ENCODE measurements at regions not wholly inside any gene's neighbourhood (a gene's known extent, or its start where the extent isn't known, plus 50 kb on each side); places are given as distances from the start of the nearest gene placed in this dataset.

DNA sequence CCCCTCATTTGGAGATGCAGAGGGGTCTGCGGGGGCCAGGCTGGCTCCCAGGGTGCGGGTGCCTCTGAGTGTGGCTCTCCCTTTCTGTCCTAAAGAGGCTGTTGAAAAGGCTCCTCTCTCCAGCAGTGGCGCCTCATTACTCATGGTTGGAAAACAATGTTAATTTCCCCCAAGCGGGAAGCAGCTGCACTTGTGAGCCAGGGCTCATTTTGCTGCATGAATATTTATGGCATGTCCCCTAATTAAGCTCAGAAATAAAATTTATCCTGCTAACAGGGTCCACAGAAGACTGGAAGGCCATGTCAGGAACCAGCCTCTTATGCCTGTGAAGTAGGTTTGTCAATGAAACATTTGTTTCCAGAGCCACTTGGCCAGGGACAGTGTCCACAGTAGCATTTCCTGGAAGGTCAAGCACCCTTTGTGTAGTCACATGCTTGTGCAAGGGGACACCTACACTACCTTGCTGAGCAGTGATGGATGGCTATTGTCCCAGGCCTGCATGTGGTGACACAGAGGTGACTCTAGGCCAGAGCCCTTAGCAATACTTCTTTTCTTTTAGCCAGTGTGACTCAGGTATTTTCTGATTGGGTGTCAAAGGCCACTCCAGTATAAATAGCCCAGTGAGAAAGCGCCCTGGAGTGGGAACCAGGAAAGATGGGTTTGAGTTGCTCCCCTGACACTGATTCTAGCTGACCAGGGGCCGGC lies 259.0 kb downstream of the FOXD2 start:
- DNase-seq (ENCODE audit: low read depth in 2 of 2, low spot score in 1 of 2) = no peak

DNA sequence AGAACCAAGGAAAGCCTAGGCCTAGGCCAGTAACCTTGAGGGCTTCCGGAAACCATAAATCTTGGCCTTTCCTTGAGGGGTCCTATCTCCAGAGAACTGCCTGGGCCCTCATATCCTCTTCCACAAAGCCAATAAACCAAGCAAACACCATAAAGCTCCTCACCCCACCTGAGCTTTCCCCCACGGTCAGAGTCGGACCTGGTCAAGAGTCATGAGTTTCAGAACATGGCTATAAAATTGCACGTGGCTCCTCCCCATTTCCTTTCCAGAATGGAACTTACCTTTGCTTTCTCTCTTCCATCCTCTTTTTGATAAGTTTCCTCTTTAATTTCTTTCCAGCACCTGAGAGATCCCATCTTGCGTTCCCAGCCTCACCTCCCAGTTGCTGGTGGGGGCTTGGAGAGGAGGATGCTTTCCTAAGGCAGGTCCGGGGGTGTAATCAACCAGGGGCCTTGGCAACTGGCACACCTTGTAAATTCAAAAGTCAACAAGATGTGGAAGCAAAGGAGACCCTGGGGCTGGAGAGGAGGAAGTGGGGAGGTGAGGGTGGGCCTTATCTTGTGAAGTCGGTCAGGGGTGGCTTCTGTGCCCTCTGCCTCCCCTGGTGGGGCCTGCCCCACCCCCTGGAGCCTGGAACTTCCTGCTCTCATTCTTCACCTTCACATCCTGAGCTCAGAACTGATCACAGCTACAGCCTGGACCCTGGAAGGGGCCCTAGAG lies 259.9 kb downstream of the FOXD2 start:
- no peak for DNase-seq (ENCODE audit: low read depth in 2 of 2, low spot score in 1 of 2)

DNA sequence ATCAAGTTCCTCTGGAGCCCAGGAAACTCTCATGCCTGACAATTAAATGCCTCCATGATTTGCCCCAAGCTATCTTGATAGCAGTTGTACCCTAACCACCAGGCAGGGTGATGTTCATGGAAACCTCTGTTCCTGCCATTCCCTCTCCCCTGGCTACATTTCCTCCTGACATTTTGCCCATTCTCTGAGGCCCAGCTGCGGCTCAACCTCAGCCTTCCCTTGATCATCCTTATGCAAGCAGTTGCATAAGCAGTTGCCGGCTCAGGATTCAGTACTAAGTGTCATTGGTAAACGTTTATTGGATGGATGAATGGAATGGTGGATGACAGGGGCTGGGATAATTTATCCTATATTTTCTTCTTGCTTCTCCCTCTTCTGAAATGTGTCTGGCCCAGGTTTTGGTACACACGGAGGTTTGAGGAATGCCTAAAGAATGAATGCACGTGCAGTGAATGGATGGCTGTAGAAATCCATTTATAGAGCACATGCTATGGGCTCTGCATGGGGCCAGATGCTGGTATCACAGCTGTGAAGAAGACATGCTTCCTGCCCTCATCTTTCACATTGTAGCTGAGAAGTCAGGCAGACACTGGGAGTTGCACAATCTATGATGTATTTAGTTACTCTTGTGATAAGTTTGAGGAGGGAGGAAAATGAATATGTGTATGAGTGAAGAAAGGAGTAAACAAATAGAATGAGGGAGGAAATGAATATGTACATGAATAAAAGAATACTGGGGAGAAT lies 261.8 kb downstream of the FOXD2 start:
- no peak for DNase-seq (ENCODE audit: low read depth in 2 of 2, low spot score in 1 of 2)

DNA sequence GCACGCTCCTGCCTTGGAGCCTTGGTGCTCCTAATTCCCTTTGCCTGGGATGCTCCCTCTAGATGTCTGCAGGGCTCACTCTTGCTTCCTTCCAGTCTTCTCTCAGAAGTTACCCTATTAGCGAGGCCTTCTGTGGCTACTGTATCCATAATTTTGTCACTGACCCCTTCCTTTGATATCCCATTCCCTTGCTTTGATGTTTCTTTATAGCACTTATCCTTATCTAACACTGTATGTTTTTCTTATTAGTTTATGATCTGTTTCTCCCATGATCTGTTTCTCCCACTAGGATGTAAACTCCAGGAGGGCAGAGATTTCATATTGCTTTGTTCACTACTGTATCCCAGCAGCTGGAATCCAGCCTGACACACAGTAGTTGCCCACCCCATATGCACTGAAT lies 263.4 kb downstream of the FOXD2 start:
- DNase-seq (ENCODE audit: low read depth in 2 of 2, low spot score in 1 of 2) = no peak

DNA sequence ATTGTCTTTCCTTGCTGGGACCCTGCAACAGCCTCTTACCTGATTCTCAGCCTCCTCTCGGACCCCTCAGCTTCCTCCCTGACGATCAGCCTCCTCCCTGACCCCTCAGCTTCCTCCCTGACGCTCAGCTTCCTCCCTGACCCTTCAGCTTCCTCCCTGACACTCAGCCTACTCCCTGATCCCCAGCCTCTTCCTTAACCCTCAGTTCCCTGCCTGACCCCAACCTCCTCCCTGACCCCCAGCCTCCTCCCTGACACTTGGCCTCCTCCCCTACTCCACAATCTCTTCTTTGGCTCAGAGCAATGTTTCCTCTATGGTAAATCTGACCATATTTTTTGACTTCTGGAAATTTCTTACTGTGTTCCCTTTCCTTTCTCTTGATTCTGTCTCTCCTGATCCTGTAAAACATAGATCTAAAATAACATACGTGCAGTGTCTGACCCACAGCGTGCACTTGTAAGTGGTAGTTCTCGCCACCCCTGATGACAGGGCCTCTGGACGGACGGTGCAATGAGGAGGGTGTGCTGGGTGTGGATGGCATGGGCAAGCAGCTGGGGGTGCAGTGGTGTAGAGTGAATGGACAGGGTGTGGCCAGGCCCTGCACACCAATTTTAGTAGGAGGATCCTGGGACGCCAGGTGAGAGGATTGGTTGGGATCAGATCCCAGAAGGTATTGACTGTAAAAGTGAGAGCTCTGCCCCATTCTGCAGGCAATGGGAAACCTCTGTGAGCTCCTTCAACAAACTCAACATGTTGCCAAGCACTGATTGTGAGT lies 264.1 kb downstream of the FOXD2 start:
- DNase-seq (ENCODE audit: low read depth in 2 of 2, low spot score in 1 of 2) = no peak

DNA sequence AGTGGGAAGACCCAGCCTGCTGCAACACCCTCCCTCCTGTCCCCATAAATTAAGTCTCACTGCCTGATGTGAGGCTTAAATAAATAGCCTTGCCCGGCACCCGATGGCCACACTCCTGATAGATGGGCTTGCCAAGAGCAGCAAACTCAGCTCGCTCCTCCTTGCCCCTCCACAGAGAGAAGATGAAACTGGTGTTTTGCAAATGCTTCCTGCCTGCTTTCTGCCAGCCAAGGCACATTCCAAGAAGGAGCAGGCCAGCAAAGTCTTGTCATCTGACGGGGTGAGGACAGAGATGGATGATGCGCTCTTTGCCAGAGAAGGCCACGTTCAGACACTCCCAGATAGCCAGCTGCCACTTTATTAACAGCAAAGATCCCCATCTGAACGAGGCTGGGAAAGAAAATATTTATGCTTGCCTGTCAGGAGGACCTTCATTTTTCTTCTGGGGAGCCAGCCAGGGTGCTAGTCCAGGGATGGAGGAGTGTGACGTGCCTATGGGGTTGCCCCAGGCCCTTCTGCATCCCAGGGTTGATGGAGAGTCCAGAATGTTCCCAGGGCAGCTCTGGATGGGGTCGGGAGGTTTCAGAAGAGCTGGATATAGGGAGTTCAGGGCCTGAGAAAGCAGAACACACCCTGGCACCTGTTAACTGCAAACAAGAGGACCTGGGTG lies 265.4 kb downstream of the FOXD2 start:
- no peak for DNase-seq (ENCODE audit: low read depth in 2 of 2, low spot score in 1 of 2)

DNA sequence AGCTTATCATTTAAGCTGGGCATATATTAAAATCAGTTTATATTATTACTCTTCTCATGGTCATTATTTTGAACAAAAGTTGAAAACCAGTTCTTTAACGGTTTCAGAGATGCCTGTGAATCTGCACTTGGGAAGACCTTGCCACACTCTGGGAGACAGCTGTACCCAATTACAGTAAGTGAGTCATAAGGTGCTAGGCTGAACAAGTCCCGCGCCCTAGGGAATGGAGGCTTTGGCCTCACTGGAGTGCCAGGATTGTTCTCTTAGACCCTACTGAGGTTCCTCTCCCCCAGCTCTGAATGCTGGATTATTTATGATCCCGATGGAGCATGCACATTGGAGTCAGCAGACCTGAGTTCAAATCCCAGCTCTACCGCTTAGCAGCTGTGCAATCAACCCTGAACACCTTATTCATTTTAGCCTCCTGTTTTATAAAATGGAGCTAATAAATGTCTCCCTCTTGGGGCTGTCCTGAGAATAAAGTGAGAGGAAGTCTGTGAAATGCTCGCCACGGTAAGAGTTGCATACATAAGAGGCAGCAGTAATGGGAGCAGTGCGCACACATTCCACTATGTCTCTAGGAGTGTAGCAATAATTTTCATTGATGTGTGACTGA lies 266.2 kb downstream of the FOXD2 start:
- DNase-seq (ENCODE audit: low read depth in 2 of 2, low spot score in 1 of 2) = no peak

DNA sequence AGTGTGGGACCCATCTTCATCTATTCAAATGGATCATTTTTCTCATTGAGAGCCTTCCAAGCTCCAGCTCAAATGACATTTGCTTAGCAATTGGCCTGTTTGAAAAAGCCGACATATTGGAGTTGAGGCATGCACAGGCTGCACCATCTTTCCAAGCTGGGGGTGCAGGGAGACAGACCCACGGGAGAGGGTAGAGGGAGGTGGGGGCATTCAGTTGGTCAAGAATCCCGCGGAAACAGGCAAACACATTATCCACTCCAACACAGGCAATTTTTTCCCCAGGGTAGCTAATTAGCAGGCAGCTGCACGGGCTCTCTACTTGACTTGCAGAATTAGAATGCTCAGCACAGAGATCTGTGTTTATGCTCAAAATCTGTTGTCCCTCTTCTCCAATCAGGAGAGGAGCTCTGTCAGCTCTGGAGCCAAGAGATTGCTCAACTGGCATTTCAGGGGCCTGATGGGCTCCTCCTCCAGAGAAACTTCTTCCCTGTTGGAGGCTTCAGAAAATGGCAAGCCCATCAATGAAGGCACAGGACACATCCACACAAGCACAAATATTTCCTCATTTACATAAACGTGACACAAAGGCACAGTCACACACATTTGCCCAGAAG lies 267.8 kb downstream of the FOXD2 start:
- no peak for DNase-seq (ENCODE audit: low read depth in 2 of 2, low spot score in 1 of 2)

DNA sequence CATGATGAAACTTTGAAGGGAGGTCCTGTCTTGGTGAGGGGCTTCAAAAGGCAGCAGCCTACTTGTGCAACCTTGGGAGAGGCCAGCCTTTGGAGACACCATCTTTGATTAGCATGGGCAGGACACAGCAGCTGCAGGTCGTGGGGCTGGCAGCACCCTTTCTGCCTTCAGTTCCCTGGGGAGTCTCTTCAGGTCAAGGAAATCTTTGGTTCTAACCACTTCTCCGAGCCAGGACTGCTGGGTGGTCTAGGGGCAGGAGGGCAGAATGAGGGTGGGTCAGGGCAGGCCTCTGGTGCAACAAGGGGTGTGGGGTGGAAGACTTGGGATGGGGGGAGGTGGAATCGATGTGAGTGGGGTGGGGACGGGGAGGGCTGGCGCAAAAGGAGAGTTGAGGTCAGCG lies 269.7 kb downstream of the FOXD2 start:
- no peak for DNase-seq (ENCODE audit: low read depth in 2 of 2, low spot score in 1 of 2)

DNA sequence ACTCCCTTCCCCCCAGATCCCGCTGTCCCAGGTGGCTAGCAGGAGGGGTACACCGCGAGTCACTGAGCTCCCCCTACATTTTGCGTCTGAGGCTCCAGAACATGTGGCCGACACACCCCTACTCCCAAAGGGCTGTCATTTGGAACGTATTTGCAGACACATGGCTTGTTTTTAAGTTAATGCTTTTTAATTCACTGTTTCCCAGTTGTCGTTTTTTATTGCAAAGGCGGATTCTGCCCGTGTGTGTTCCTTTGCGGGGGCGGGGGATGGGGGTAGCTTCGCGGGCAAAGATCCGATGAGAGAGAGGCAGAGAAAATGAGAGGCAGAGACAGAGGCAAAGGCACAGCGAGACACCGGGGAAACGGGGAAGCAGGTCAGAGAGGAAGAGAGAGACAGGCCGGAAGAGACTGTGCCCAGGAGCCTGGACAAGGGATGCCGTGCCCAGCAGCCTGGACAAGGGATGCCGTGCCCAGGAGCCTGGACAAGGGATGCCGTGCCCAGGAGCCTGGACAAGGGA lies 270.2 kb downstream of the FOXD2 start:
- no peak for DNase-seq (ENCODE audit: low read depth in 2 of 2, low spot score in 1 of 2)

DNA sequence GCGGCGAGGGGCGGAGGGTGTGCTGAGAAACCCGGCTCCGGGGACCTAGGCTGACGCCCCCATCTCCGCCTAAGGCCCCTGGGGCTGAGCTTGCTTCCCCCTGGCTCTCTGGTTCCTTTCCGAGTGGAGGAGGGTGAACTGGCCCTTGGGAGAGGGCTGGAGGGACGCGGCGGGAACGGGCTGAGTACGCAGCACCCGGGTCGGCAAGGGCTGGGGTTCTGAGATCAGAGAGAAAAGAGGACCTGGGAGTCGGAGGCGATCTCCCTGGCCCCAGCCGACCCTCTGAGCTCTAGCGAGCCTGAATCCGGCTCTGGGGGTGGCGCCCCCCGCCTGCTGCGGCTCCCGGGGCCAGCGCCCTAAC lies 270.8 kb downstream of the FOXD2 start:
- no peak for DNase-seq (ENCODE audit: low read depth in 2 of 2, low spot score in 1 of 2)

DNA sequence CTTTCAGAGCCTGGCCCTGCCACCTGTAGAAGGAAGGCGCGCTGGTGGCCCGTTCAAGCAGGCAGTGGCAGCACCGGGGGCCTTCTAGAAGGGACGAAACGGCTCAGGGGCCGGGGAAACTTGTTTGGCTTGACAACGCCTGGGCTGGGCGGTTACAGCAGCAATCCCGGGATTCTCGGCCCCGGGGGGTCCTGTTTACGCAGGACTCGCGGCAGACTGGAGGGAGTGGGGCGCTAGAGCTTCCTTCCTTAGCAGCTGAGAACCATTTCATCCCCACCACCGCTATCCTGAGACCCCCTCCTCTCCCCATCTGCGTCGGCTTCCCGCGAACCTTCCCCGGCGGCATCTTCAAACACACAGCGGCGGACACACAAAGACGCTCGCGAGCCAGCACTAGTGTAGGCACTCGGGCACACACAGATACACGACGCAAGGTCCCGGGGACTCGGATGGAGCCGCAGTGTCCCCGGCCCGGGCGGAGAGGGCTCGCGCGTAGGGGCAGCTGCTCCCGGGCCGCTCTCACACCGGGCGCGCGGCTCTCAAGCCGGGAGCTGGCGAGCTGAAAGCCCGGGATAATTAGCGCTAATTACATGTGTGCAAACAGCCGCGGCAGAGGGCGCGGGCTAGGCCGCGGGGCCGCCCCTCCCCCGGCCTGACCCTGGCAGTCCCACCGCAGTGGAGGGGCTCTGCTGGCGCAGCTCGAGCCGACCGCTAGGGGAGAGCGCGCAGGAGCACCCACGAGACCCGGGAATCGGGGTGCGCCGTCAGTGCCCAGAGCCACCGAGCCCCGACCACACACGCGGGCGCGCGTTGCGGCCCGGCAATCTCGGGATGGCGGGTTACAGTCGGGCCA lies 271.4 kb downstream of the FOXD2 start:
- DNase-seq (ENCODE audit: low read depth in 2 of 2, low spot score in 1 of 2) = no peak

DNA sequence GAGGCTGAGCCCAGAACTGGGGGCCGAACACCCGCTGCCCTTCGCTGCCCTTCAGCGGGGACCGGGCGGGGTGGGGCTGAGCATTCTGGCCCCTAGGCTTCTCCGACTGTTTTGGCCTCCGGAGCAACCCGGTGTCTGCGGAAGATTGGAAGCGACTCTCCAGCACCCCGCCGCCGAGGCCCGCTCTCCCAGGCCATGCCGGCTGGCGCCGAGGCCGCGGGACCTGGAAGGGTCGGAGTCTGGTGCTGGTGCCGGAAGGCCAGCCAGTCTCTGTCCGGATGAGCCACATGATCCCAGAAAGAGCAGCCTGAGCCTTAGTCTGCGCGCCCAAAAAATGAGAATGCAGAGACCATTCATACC lies 272.0 kb downstream of the FOXD2 start:
- DNase-seq (ENCODE audit: low read depth in 2 of 2, low spot score in 1 of 2) = no peak

DNA sequence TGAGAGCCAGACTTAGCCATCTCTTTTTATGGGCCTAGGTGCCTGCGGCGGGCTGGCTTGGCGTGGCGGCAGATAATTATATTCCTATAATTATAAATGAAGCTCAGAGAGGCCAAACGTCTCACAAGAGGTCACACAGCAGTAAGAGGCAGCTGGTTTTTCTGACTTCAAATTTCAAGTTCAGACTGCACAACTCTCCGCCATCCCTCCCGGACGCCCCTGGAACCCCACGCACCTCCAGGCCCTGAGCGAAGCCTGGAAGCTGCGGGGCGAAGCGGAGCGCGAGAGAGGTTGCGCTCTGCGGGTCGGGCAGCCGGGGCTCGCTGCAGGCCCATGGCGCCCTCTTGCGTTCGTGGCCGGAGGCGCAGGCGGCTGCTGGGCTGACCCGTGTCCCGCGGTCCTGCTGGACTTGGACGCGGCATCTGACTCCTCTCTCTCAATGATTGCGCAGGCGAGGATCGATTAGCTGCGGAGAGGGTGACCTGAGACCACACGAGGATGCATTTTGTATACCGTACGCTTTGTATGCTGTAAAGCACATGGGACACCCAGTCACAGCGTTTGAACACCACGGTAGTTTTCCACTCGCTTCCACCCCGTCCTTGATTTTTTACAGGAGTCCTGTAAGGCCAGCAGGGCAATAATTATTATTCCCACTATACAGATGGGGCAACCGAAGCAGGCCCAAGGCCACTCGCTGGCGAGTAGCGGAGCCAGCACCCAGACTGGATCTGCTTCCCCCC lies 272.7 kb downstream of the FOXD2 start:
- peak; percentile 15 to 25 for DNase-seq (ENCODE audit: low read depth in 2 of 2, low spot score in 1 of 2)

All from stimulated activated CD8-positive, alpha-beta memory T cell treated with anti-CD3 and anti-CD28 coated beads, Interleukin-4, amount 100 ng/mL, for 1 hour (primary cell).